Fibroblast of mammary gland (primary cell): ENCODE measurements at regions not wholly inside any gene's neighbourhood (a gene's known extent, or its start where the extent isn't known, plus 50 kb on each side); places are given as distances from the start of the nearest gene placed in this dataset.
A peak's percentile ranks its signal among the peaks of the same experiment; 100 is the strongest.

ENCODE experiments used
- DNase-seq: peaks from one replicate; pipeline ENCODE4 v3.0.0-alpha.2; 2010; ENCODE audit warnings: low read depth
- H3K4me3 ChIP-seq: 2 replicates; pipeline ENCODE4 v1.5.1; 2011; ENCODE audit warnings: low read depth, mild to moderate bottlenecking, low read length, moderate library complexity; ENCODE audit not compliant: control insufficient read depth
- CTCF ChIP-seq: conservative IDR thresholded peaks from 2 replicates; pipeline ENCODE4 v1.5.1; 2011; ENCODE audit warnings: low read depth, low read length, inconsistent platforms; ENCODE audit not compliant: control insufficient read depth, insufficient read depth

GRCh38 chr10:36629476-36629875, 495.9 kb upstream of the ANKRD30A start:
- no peak for TF ChIP-seq CTCF
- no peak overlapping the region for H3K4me3 ChIP-seq
- no peak for DNase-seq

- no peak for DNase-seq
- TF ChIP-seq CTCF, result no peak
- no peak overlapping the region for H3K4me3 ChIP-seq
These were observed 500.8 kb upstream of the ANKRD30A start for GRCh38 chr10:36624551-36625100.

- H3K4me3 ChIP-seq, result no peak overlapping the region
- TF ChIP-seq CTCF, result no peak
- DNase-seq, result peak; percentile 42
These were observed 504.1 kb upstream of the ANKRD30A start for GRCh38 chr10:36621346-36621745.

- DNase-seq, result no peak
- no peak for TF ChIP-seq CTCF
- no peak overlapping the region for H3K4me3 ChIP-seq
These were observed 513.0 kb upstream of the ANKRD30A start for GRCh38 chr10:36612436-36612835.

GRCh38 chr10:36608866-36609265, 516.5 kb upstream of the ANKRD30A start:
- no peak for TF ChIP-seq CTCF
- no peak overlapping the region for H3K4me3 ChIP-seq
- no peak for DNase-seq

- DNase-seq, result peak; percentile 14
- TF ChIP-seq CTCF, result no peak
- H3K4me3 ChIP-seq, result no peak overlapping the region
These were observed 517.1 kb upstream of the ANKRD30A start for GRCh38 chr10:36608251-36608650.
